Stimulated activated CD4-positive, alpha-beta T cell treated with anti-CD3 and anti-CD28 coated beads, Interleukin-15, amount 100 ng/mL, for 1 hour (primary cell): ENCODE measurements at regions not wholly inside any gene's neighbourhood (a gene's known extent, or its start where the extent isn't known, plus 50 kb on each side); places are given as distances from the start of the nearest gene placed in this dataset.

ENCODE experiments used
- DNase-seq, 2 donors: peaks; one replicate each; pipeline ENCODE4 v3.0.0-alpha.2; 2020; ENCODE audit warnings: low read depth in 1 of 2, low spot score in 1 of 2

GRCh38 chr13:99717959-99718674, 216.8 kb downstream of the TM9SF2 start:
- DNase-seq: no peak

- DNase-seq: no peak
Observed at GRCh38 chr13:99709134-99709533, 207.9 kb downstream of the TM9SF2 start.

GRCh38 chr13:99704390-99704789, 203.1 kb downstream of the TM9SF2 start:
- DNase-seq: no peak

GRCh38 chr13:99703908-99704307, 202.6 kb downstream of the TM9SF2 start:
- no peak for DNase-seq

- no peak for DNase-seq
Observed at GRCh38 chr13:99702687-99703319, 201.5 kb downstream of the TM9SF2 start.

GRCh38 chr13:99700468-99700867, 199.2 kb downstream of the TM9SF2 start:
- no peak for DNase-seq

GRCh38 chr13:99698816-99699099, 197.5 kb downstream of the TM9SF2 start:
- DNase-seq: no peak

- no peak for DNase-seq
Observed at GRCh38 chr13:99698010-99698815, 196.9 kb downstream of the TM9SF2 start.

- no peak for DNase-seq
Observed at GRCh38 chr13:99695857-99696256, 194.6 kb downstream of the TM9SF2 start.

GRCh38 chr13:99693852-99694611, 192.8 kb downstream of the TM9SF2 start:
- DNase-seq: no peak

- DNase-seq: no peak
Observed at GRCh38 chr13:99693351-99693750, 192.1 kb downstream of the TM9SF2 start.

GRCh38 chr13:99692854-99693253, 191.6 kb downstream of the TM9SF2 start:
- DNase-seq: no peak

GRCh38 chr13:99691552-99691951, 190.3 kb downstream of the TM9SF2 start:
- DNase-seq: no peak

- no peak for DNase-seq
Observed at GRCh38 chr13:99690426-99691174, 189.3 kb downstream of the TM9SF2 start.

GRCh38 chr13:99689955-99690354, 188.7 kb downstream of the TM9SF2 start:
- no peak for DNase-seq

GRCh38 chr13:99688776-99689175, 187.5 kb downstream of the TM9SF2 start:
- DNase-seq: no peak

GRCh38 chr13:99687723-99688397, 186.6 kb downstream of the TM9SF2 start:
- DNase-seq: no peak

- DNase-seq: no peak
Observed at GRCh38 chr13:99686944-99687411, 185.7 kb downstream of the TM9SF2 start.

GRCh38 chr13:99686157-99686572, 184.9 kb downstream of the TM9SF2 start:
- no peak for DNase-seq

GRCh38 chr13:99681695-99682094, 180.4 kb downstream of the TM9SF2 start:
- no peak for DNase-seq
